Ammon's horn (tissue), 1 donor: ENCODE measurements at regions not wholly inside any gene's neighbourhood (a gene's known extent, or its start where the extent isn't known, plus 50 kb on each side); places are given as distances from the start of the nearest gene placed in this dataset.

Experiments used
- DNase-seq: peaks from one replicate; pipeline ENCODE4 v3.0.0-alpha.2; 2016; ENCODE audit warnings: low spot score

GRCh38 chr4:14879683-14880082, 122.6 kb upstream of the CPEB2 start:
- DNase-seq: no peak

GRCh38 chr4:14880805-14881204, 121.5 kb upstream of the CPEB2 start:
- DNase-seq: peak; percentile 11

- no peak for DNase-seq
Observed at GRCh38 chr4:14883166-14883565, 119.1 kb upstream of the CPEB2 start.

GRCh38 chr4:14883661-14884060, 118.6 kb upstream of the CPEB2 start:
- DNase-seq: no peak

- no peak for DNase-seq
Observed at GRCh38 chr4:14887842-14888433, 114.3 kb upstream of the CPEB2 start.

- DNase-seq: no peak
Observed at GRCh38 chr4:14888790-14889572, 113.3 kb upstream of the CPEB2 start.

GRCh38 chr4:14892563-14892962, 109.7 kb upstream of the CPEB2 start:
- DNase-seq: no peak

- DNase-seq: no peak
Observed at GRCh38 chr4:14893713-14894112, 108.6 kb upstream of the CPEB2 start.

- no peak for DNase-seq
Observed at GRCh38 chr4:14894392-14895292, 107.6 kb upstream of the CPEB2 start.

- no peak for DNase-seq
Observed at GRCh38 chr4:14896656-14897175, 105.6 kb upstream of the CPEB2 start.

- DNase-seq: no peak
Observed at GRCh38 chr4:14897217-14897616, 105.1 kb upstream of the CPEB2 start.

- DNase-seq: no peak
Observed at GRCh38 chr4:14898989-14899388, 103.3 kb upstream of the CPEB2 start.

- DNase-seq: no peak
Observed at GRCh38 chr4:14902342-14902741, 99.9 kb upstream of the CPEB2 start.

GRCh38 chr4:14903321-14903720, 99.0 kb upstream of the CPEB2 start:
- peak; percentile 9 for DNase-seq

GRCh38 chr4:14906805-14907204, 95.5 kb upstream of the CPEB2 start:
- no peak for DNase-seq

GRCh38 chr4:14908635-14909034, 93.6 kb upstream of the CPEB2 start:
- DNase-seq: no peak

GRCh38 chr4:14910411-14910810, 91.9 kb upstream of the CPEB2 start:
- no peak for DNase-seq

- no peak for DNase-seq
Observed at GRCh38 chr4:14912426-14912825, 89.9 kb upstream of the CPEB2 start.

- no peak for DNase-seq
Observed at GRCh38 chr4:14915018-14915417, 87.3 kb upstream of the CPEB2 start.

- peak; percentile 30 for DNase-seq
Observed at GRCh38 chr4:14916554-14917297, 85.6 kb upstream of the CPEB2 start.

GRCh38 chr4:14917298-14917633, 85.0 kb upstream of the CPEB2 start:
- DNase-seq: peak; percentile 12

- DNase-seq: peak; percentile 67
Observed at GRCh38 chr4:14918336-14918735, 83.9 kb upstream of the CPEB2 start.
